GM12878 (cell line): ENCODE measurements at regions not wholly inside any gene's neighbourhood (a gene's known extent, or its start where the extent isn't known, plus 50 kb on each side); places are given as distances from the start of the nearest gene placed in this dataset.

Source experiments
- ATAC-seq: fragments of 200-7000 bp; cut with Tn5 transposase; 3 replicates; pipeline ENCODE4 v1.9.1; 2020; ENCODE audit warnings: mild to moderate bottlenecking, moderate library complexity
- BruUV-seq: library from RNA; stranded (reverse); fragments of 400-500 nt; replicated peaks from 2 replicates; lab custom pipeline; 2021; lab: Mats Ljungman, UMichigan
- CTCF ChIA-PET: fragments of 300-600 bp; sonication (Branson Sonifier 250); formaldehyde crosslinking; extraction: SDS; loops from one replicate; lab custom pipeline; 2021; ENCODE audit warnings: inconsistent platforms; lab: Yijun Ruan, JAX
- POLR2A ChIA-PET: fragments of 350-600 bp; formaldehyde crosslinking; extraction: SDS; loops from one replicate; lab custom pipeline; 2021; ENCODE audit warnings: inconsistent platforms; lab: Charles Lee
- RAD21 ChIA-PET: fragments of 300-600 bp; sonication (Branson Sonifier 250); formaldehyde crosslinking; loops from one replicate; lab custom pipeline; 2023; ENCODE audit warnings: antibody characterized with exemption; ENCODE audit not compliant: unreplicated experiment; lab: Charles Lee
- SMC1A ChIA-PET: fragments of 300-600 bp; sonication (Branson Sonifier 250); formaldehyde crosslinking; loops from one replicate; lab custom pipeline; 2023; ENCODE audit not compliant: unreplicated experiment, uncharacterized antibody; lab: Charles Lee
- DNase-seq: peaks from one replicate; pipeline ENCODE4 v3.0.0-alpha.2; 2011; ENCODE audit warnings: low read depth, low spot score
- FAIRE-seq: peaks from 3 replicates; lab custom pipeline; 2011; peaks lifted over from hg19 to GRCh38; lab: Jason Lieb, UNC
- H2AFZ ChIP-seq: 2 replicates; pipeline ENCODE4 v1.6.0; 2011; ENCODE audit warnings: low read depth, low read length, control low read depth; ENCODE audit not compliant: control insufficient read depth
- H3K27ac ChIP-seq: 2 replicates; pipeline ENCODE4 v1.5.1; 2011; ENCODE audit warnings: control low read depth; ENCODE audit not compliant: control insufficient read depth, insufficient read depth
- H3K27me3 ChIP-seq, 2 experiments: replicated peaks in 1 of 2; 2 replicates each; pipeline versions ENCODE4 v1.6.0 to v1.6.1; 2011; ENCODE audit warnings: low read length in 1 of 2; ENCODE audit not compliant: control insufficient read depth in 2 of 2, insufficient read depth in 2 of 2
- H3K36me3 ChIP-seq, 2 experiments: 2 replicates each; pipeline ENCODE4 v1.5.1; 2011; ENCODE audit warnings: low read length in 1 of 2; ENCODE audit not compliant: control insufficient read depth in 2 of 2, insufficient read depth in 2 of 2
- H3K4me1 ChIP-seq: 2 replicates; pipeline ENCODE4 v1.6.1; 2011; ENCODE audit warnings: mild to moderate bottlenecking, low read length, moderate library complexity, mixed read lengths; ENCODE audit not compliant: control insufficient read depth, insufficient read depth
- H3K4me2 ChIP-seq: 2 replicates; pipeline ENCODE4 v1.6.0; 2011; ENCODE audit warnings: control low read depth; ENCODE audit not compliant: control insufficient read depth, insufficient read depth
- H3K4me3 ChIP-seq: fragments of 200-600 bp; sonication (generic); 2 replicates; pipeline ENCODE4 v1.5.1; 2016
- H3K79me2 ChIP-seq: 2 replicates; pipeline ENCODE4 v1.6.0; 2011; ENCODE audit warnings: low read length; ENCODE audit not compliant: control insufficient read depth, insufficient read depth
- H3K9ac ChIP-seq: 2 replicates; pipeline ENCODE4 v1.8.0; 2011; ENCODE audit warnings: low read length, control low read depth, mixed read lengths; ENCODE audit not compliant: control insufficient read depth, insufficient read depth
- H3K9me3 ChIP-seq: replicated peaks from 3 replicates; pipeline ENCODE4 v1.5.1; 2011; ENCODE audit warnings: mild to moderate bottlenecking, low read length; ENCODE audit not compliant: control insufficient read depth, insufficient read depth
- H4K20me1 ChIP-seq: 2 replicates; pipeline ENCODE4 v1.6.0; 2011; ENCODE audit not compliant: control insufficient read depth, insufficient read depth
- CREB1 ChIP-seq: IDR thresholded peaks from 2 replicates; pipeline ENCODE4 v1.6.1; 2012; ENCODE audit warnings: low read depth, mild to moderate bottlenecking, inconsistent platforms
- EED ChIP-seq: sonication (generic); IDR thresholded peaks from 2 replicates; pipeline ENCODE4 v1.6.1; 2016; ENCODE audit warnings: antibody characterized with exemption, low read depth
- EP300 ChIP-seq, 2 experiments: fragments of 150-350 bp in 1 of 2; IDR thresholded peaks; 2 replicates each; pipeline ENCODE4 v1.6.1; 2011 to 2012; ENCODE audit warnings: low read depth in 2 of 2, low read length in 2 of 2, borderline replicate concordance in 1 of 2, improper control_type of control experiment in 1 of 2, inconsistent platforms in 1 of 2; ENCODE audit not compliant: control insufficient read depth in 1 of 2
- MYB ChIP-seq: fragments of 150-350 bp; IDR thresholded peaks from 2 replicates; pipeline ENCODE4 v1.6.1; 2014; ENCODE audit warnings: mild to moderate bottlenecking, low read depth, low read length, borderline replicate concordance
- TAF1 ChIP-seq: IDR thresholded peaks from 2 replicates; pipeline ENCODE4 v1.6.1; 2011; ENCODE audit warnings: mild to moderate bottlenecking, low read depth, low read length, borderline replicate concordance
- ZZZ3 ChIP-seq: IDR thresholded peaks from 2 replicates; pipeline ENCODE4 v1.6.1; 2011; ENCODE audit warnings: low read depth; ENCODE audit not compliant: control insufficient read depth, insufficient read length
- in situ Hi-C: fragments of 300-500 bp; cut with MboI; formaldehyde crosslinking; loops from 9 replicates; pipeline ENCODE4 v1.14.3; 2018; ENCODE audit warnings: mixed read lengths
- intact Hi-C: fragments of 100-400 bp; cut with micrococcal nuclease; formaldehyde crosslinking; loops from one replicate; pipeline ENCODE4 v1.14.2; 2022; ENCODE audit not compliant: unreplicated experiment
- TF ChIP-seq, protein P1 (sequence below): IDR thresholded peaks from 2 replicates; pipeline ENCODE4 v1.6.1; 2012; ENCODE audit warnings: low read length, inconsistent platforms
- TF ChIP-seq, protein P2 (sequence below): fragments of 450-650 bp; IDR thresholded peaks from 2 replicates; pipeline ENCODE4 v1.6.1; 2017; ENCODE audit warnings: low read depth, mild to moderate bottlenecking, moderate library complexity
- TF ChIP-seq, protein P3 (sequence below): fragments of 450-650 bp; formaldehyde crosslinking; IDR thresholded peaks from 2 replicates; pipeline ENCODE4 v1.5.0; 2022; ENCODE audit warnings: mild to moderate bottlenecking, missing genetic modification characterization
- TF ChIP-seq, protein P4 (sequence below): IDR thresholded peaks from 2 replicates; pipeline ENCODE4 v1.6.1; 2012; ENCODE audit warnings: low read depth, low read length, improper control_type of control experiment

DNA sequence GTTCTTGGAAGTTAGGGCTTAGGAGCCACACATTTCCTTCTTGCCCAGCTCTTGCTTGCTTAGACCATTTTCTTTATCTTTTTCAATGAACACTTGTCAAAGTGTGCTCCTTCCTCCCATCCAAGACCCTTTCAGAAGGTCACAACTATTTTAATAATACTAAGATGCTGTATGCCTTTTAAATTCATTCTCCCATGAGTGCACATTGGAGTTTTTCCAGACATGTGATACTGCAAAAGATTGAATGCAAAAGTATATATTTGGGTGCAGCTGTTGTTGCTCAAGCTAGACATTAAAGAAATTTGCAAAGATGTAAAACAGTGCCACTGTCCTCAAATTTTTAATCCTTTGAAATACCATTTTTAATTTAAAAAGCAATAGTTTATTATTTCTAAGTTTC lies 69.3 kb upstream of the TNRC6B start:
- RAD21 ChIA-PET, result interaction anchor here (1.9 kb wide), 1 partner anchor 64 kb away, joined by 8 read pairs; no protein-coding TSS in a partner anchor
- Histone ChIP-seq H3K4me1 (peaks cover 7% of the 10 kb centered on the region), H3K27ac (no peak overlapping the region), H3K9ac (no peak overlapping the region), H3K4me3 (no peak overlapping the region), H3K9me3 (no peaks in the 10 kb centered on the region), H3K36me3 (no peaks in the 10 kb centered on the region), H2AFZ (no peak overlapping the region), H4K20me1 (no peaks in the 10 kb centered on the region), H3K4me2 (peak overlapping the region; percentile 71; the same call in 1 of the 2 replicates), H3K79me2 (peaks cover 4% of the 10 kb centered on the region), H3K27me3 (no peaks in the 10 kb centered on the region)
- no peak for DNase-seq
- no peak for FAIRE-seq
- in situ Hi-C loops, result no loop called here
- intact Hi-C loops, result no loop called here
- CTCF ChIA-PET, result interaction anchor here (1.2 to 1.7 kb wide), 2 partner anchors 21 to 240 kb away, joined by 3 to 4 read pairs; no protein-coding TSS in a partner anchor
- TF ChIP-seq ZZZ3 (no peak), EED (no peak), CREB1 (no peak), EP300 (IDR thresholded peaks at IDR 0.05; ENCODE audit: borderline replicate concordance in 1 of 2, control insufficient read depth in 1 of 2, low read depth in 2 of 2, low read length in 2 of 2) (no peak), MYB (no peak), TAF1 (no peak)
- TF ChIP-seq, protein P1, sequence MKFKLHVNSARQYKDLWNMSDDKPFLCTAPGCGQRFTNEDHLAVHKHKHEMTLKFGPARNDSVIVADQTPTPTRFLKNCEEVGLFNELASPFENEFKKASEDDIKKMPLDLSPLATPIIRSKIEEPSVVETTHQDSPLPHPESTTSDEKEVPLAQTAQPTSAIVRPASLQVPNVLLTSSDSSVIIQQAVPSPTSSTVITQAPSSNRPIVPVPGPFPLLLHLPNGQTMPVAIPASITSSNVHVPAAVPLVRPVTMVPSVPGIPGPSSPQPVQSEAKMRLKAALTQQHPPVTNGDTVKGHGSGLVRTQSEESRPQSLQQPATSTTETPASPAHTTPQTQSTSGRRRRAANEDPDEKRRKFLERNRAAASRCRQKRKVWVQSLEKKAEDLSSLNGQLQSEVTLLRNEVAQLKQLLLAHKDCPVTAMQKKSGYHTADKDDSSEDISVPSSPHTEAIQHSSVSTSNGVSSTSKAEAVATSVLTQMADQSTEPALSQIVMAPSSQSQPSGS, result no peak
- TF ChIP-seq, protein P2, sequence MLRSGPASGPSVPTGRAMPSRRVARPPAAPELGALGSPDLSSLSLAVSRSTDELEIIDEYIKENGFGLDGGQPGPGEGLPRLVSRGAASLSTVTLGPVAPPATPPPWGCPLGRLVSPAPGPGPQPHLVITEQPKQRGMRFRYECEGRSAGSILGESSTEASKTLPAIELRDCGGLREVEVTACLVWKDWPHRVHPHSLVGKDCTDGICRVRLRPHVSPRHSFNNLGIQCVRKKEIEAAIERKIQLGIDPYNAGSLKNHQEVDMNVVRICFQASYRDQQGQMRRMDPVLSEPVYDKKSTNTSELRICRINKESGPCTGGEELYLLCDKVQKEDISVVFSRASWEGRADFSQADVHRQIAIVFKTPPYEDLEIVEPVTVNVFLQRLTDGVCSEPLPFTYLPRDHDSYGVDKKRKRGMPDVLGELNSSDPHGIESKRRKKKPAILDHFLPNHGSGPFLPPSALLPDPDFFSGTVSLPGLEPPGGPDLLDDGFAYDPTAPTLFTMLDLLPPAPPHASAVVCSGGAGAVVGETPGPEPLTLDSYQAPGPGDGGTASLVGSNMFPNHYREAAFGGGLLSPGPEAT, result no peak
- TF ChIP-seq, protein P3, sequence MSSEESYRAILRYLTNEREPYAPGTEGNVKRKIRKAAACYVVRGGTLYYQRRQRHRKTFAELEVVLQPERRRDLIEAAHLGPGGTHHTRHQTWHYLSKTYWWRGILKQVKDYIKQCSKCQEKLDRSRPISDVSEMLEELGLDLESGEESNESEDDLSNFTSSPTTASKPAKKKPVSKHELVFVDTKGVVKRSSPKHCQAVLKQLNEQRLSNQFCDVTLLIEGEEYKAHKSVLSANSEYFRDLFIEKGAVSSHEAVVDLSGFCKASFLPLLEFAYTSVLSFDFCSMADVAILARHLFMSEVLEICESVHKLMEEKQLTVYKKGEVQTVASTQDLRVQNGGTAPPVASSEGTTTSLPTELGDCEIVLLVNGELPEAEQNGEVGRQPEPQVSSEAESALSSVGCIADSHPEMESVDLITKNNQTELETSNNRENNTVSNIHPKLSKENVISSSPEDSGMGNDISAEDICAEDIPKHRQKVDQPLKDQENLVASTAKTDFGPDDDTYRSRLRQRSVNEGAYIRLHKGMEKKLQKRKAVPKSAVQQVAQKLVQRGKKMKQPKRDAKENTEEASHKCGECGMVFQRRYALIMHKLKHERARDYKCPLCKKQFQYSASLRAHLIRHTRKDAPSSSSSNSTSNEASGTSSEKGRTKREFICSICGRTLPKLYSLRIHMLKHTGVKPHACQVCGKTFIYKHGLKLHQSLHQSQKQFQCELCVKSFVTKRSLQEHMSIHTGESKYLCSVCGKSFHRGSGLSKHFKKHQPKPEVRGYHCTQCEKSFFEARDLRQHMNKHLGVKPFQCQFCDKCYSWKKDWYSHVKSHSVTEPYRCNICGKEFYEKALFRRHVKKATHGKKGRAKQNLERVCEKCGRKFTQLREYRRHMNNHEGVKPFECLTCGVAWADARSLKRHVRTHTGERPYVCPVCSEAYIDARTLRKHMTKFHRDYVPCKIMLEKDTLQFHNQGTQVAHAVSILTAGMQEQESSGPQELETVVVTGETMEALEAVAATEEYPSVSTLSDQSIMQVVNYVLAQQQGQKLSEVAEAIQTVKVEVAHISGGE (CRISPR knock-in tag), result no peak
- TF ChIP-seq, protein P4, sequence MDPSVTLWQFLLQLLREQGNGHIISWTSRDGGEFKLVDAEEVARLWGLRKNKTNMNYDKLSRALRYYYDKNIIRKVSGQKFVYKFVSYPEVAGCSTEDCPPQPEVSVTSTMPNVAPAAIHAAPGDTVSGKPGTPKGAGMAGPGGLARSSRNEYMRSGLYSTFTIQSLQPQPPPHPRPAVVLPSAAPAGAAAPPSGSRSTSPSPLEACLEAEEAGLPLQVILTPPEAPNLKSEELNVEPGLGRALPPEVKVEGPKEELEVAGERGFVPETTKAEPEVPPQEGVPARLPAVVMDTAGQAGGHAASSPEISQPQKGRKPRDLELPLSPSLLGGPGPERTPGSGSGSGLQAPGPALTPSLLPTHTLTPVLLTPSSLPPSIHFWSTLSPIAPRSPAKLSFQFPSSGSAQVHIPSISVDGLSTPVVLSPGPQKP, result no peak
- ATAC-seq, result no peak
- SMC1A ChIA-PET, result interaction anchor here (1.0 to 4.1 kb wide), 3 partner anchors 13 to 237 kb away, joined by 3 to 15 read pairs (median 3); no protein-coding TSS in a partner anchor
- POLR2A ChIA-PET, result interaction anchor here (1.2 kb wide), 1 partner anchor 66 kb away, joined by 3 read pairs; no protein-coding TSS in a partner anchor
- no TSS peak for BruUV-seq
